ENCODE measurements at regions not wholly inside any gene's neighbourhood (a gene's known extent, or its start where the extent isn't known, plus 50 kb on each side); places are given as distances from the start of the nearest gene placed in this dataset.

DNA sequence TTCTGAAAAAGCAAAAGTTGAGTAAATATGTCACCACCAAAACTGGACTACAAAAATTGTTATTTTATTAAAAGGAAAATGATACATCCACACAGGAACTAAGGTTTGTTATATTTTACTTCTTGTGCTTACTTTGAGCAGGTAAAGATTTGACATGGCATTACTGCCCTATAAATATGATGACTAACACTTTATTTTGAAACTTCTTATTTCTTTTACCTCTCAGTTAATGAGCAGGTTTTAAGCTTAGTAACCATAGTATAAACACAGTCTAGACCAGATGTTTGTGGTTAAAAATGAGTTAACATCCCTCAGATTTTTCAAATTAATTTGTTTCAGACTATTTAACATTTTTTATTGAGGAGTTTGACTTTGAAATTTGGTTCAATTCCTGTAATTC lies 862.5 kb upstream of the USP15 start:
- no peaks in the 10 kb centered on the region for H3K27me3 Mint-ChIP-seq (ENCODE audit: low read depth in 3 of 3)
- H3K4me3 Mint-ChIP-seq = no peak overlapping the region
- H3K4me2 ChIP-seq (replicated peaks; ENCODE audit: extremely low read depth, low read length, poor library complexity, severe bottlenecking) = no peak overlapping the region
- H3K27ac ChIP-seq (ENCODE audit: low read depth in 1 of 2, low read length in 2 of 2) = no peak overlapping the region
- H3K4me1 Mint-ChIP-seq = no peaks in the 10 kb centered on the region
- H3K27ac Mint-ChIP-seq = no peak overlapping the region
- DNase-seq = no peak
- no peaks in the 10 kb centered on the region for H3K4me1 ChIP-seq (ENCODE audit: control insufficient read depth in 1 of 2, insufficient read depth in 2 of 2, low read length in 2 of 2)
- no peaks in the 10 kb centered on the region for H4K20me1 ChIP-seq (ENCODE audit: insufficient read depth, low read length)
- no peaks in the 10 kb centered on the region for H3K9me3 ChIP-seq (replicated peaks in 1 of 2; ENCODE audit: control insufficient read depth in 1 of 2, insufficient read depth in 1 of 2, low read length in 2 of 2)
- no peaks in the 10 kb centered on the region for H3K27me3 ChIP-seq (ENCODE audit: control insufficient read depth in 2 of 2, insufficient read depth in 2 of 2, low read length in 2 of 2)
- intact Hi-C loops (cut with micrococcal nuclease) = no loop called here
- no peak overlapping the region for H3K9ac ChIP-seq (ENCODE audit: insufficient read depth, low read length, poor library complexity, severe bottlenecking)
- no peaks in the 10 kb centered on the region for H3K36me3 ChIP-seq (replicated peaks in 1 of 2; ENCODE audit: control insufficient read depth in 1 of 2, insufficient read depth in 2 of 2, low read length in 2 of 2)
- no peaks in the 10 kb centered on the region for H3K79me2 ChIP-seq (ENCODE audit: insufficient read depth, low read length)
- no peak overlapping the region for H3K4me3 ChIP-seq (replicated peaks in 1 of 3; ENCODE audit: low read depth in 2 of 3, low read length in 3 of 3)
- peaks cover 0 to 11% (median 7%) of the 10 kb centered on the region in 7 donors for H3K9me3 Mint-ChIP-seq
- no peak overlapping the region for H2AFZ ChIP-seq (ENCODE audit: insufficient read depth, low read depth, low read length, poor library complexity, severe bottlenecking)
- TF ChIP-seq, protein P1, sequence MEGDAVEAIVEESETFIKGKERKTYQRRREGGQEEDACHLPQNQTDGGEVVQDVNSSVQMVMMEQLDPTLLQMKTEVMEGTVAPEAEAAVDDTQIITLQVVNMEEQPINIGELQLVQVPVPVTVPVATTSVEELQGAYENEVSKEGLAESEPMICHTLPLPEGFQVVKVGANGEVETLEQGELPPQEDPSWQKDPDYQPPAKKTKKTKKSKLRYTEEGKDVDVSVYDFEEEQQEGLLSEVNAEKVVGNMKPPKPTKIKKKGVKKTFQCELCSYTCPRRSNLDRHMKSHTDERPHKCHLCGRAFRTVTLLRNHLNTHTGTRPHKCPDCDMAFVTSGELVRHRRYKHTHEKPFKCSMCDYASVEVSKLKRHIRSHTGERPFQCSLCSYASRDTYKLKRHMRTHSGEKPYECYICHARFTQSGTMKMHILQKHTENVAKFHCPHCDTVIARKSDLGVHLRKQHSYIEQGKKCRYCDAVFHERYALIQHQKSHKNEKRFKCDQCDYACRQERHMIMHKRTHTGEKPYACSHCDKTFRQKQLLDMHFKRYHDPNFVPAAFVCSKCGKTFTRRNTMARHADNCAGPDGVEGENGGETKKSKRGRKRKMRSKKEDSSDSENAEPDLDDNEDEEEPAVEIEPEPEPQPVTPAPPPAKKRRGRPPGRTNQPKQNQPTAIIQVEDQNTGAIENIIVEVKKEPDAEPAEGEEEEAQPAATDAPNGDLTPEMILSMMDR (IDR thresholded peaks at IDR 0.05) = no peak
- no peaks in the 10 kb centered on the region for H3K36me3 Mint-ChIP-seq

DNA sequence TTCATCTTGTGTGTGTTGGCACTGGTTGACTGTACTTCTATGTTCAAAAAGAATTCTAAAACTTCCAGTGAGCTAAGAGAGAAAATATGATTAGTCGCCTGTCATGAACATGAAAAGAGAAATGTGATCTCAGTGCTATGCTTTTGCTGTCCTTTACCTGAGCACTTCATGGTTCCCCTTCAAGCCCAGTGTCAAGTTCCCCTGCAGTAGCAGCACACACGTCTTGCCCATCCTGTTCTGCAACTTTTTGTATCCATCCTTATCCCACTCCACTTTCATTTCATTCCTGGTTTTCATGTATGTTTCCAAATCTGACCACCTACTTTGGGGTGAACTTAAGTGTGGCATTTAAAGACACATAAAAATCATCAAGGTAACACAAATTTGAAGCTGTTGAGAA lies 848.0 kb upstream of the USP15 start:
- intact Hi-C loops (cut with micrococcal nuclease) = no loop called here
- TF ChIP-seq, protein P1 (IDR thresholded peaks at IDR 0.05) = no peak
- H3K36me3 Mint-ChIP-seq = no peaks in the 10 kb centered on the region

More for the DNA sequence above, 848.0 kb upstream of the USP15 start:
- H3K9me3 ChIP-seq (replicated peaks in 1 of 2; ENCODE audit: control insufficient read depth in 1 of 2, insufficient read depth in 1 of 2, low read length in 2 of 2) = peaks cover 8 to 9% of the 10 kb centered on the region in 2 donors
- H3K36me3 ChIP-seq (replicated peaks in 1 of 2; ENCODE audit: control insufficient read depth in 1 of 2, insufficient read depth in 2 of 2, low read length in 2 of 2) = no peaks in the 10 kb centered on the region
- no peaks in the 10 kb centered on the region for H3K4me1 ChIP-seq (ENCODE audit: control insufficient read depth in 1 of 2, insufficient read depth in 2 of 2, low read length in 2 of 2)
- H3K27me3 ChIP-seq (ENCODE audit: control insufficient read depth in 2 of 2, insufficient read depth in 2 of 2, low read length in 2 of 2) = no peaks in the 10 kb centered on the region
- no peak overlapping the region for H2AFZ ChIP-seq (ENCODE audit: insufficient read depth, low read depth, low read length, poor library complexity, severe bottlenecking)
- H3K4me3 Mint-ChIP-seq = no peak overlapping the region
- no CpG with 5 or more reads among the region's 2 CpGs for WGBS (ENCODE audit: insufficient coverage)
- no peaks in the 10 kb centered on the region for H3K27me3 Mint-ChIP-seq (ENCODE audit: low read depth in 3 of 3)
- H3K27ac ChIP-seq (ENCODE audit: low read depth in 1 of 2, low read length in 2 of 2) = no peak overlapping the region
- H3K9ac ChIP-seq (ENCODE audit: insufficient read depth, low read length, poor library complexity, severe bottlenecking) = no peak overlapping the region
- H3K4me2 ChIP-seq (replicated peaks; ENCODE audit: extremely low read depth, low read length, poor library complexity, severe bottlenecking) = no peak overlapping the region
- H3K79me2 ChIP-seq (ENCODE audit: insufficient read depth, low read length) = no peaks in the 10 kb centered on the region
- no peaks in the 10 kb centered on the region for H4K20me1 ChIP-seq (ENCODE audit: insufficient read depth, low read length)
- no peak overlapping the region for H3K27ac Mint-ChIP-seq
- no peaks in the 10 kb centered on the region for H3K4me1 Mint-ChIP-seq
- DNase-seq = no peak
- no peak overlapping the region for H3K4me3 ChIP-seq (replicated peaks in 1 of 3; ENCODE audit: low read depth in 2 of 3, low read length in 3 of 3)
- peaks cover 0 to 28% (median 8%) of the 10 kb centered on the region in 7 donors for H3K9me3 Mint-ChIP-seq

Data from CD14-positive monocyte (primary cell).